GM23338 (cell line): ENCODE measurements at regions not wholly inside any gene's neighbourhood (a gene's known extent, or its start where the extent isn't known, plus 50 kb on each side); places are given as distances from the start of the nearest gene placed in this dataset.

Source experiments
- EZH2 ChIP-seq: fragments of 200-600 bp; sonication (generic); IDR thresholded peaks from one replicate; pipeline ENCODE4 v1.8.0; 2017; ENCODE audit warnings: antibody characterized with exemption, mild to moderate bottlenecking, low read depth; ENCODE audit not compliant: unreplicated experiment
- EZH2phosphoT487 ChIP-seq: fragments of 200-600 bp; sonication (generic); IDR thresholded peaks from one replicate; pipeline ENCODE4 v1.8.1; 2018; ENCODE audit warnings: antibody characterized with exemption; ENCODE audit not compliant: unreplicated experiment
- JUNB ChIP-seq: IDR thresholded peaks from one replicate; pipeline ENCODE4 v1.6.1; 2016; ENCODE audit warnings: antibody characterized with exemption; ENCODE audit not compliant: unreplicated experiment
- NANOG ChIP-seq: IDR thresholded peaks from 2 replicates; pipeline ENCODE4 v1.6.1; 2016; ENCODE audit warnings: antibody characterized with exemption, borderline replicate concordance
- POLR2AphosphoS5 ChIP-seq: IDR thresholded peaks from 2 replicates; pipeline ENCODE4 v1.6.1; 2016; ENCODE audit warnings: antibody characterized with exemption, low read depth
- STAT1 ChIP-seq: IDR thresholded peaks from one replicate; pipeline ENCODE4 v1.6.1; 2016; ENCODE audit warnings: antibody characterized with exemption; ENCODE audit not compliant: unreplicated experiment
- ZNF114 ChIP-seq: fragments of 250-450 bp; sonication (Bioruptor Pico); IDR thresholded peaks from 2 replicates; pipeline ENCODE4 v1.5.0; 2020; ENCODE audit warnings: mild to moderate bottlenecking, moderate library complexity
- ZNF331 ChIP-seq: fragments of 250-450 bp; sonication (Bioruptor Pico); IDR thresholded peaks from 2 replicates; pipeline ENCODE4 v1.5.0; 2020; ENCODE audit warnings: low read depth, mild to moderate bottlenecking, moderate library complexity
- TF ChIP-seq, protein P1 (sequence below): fragments of 250-450 bp; sonication (Bioruptor Pico); IDR thresholded peaks from 2 replicates; pipeline ENCODE4 v1.5.0; 2020; ENCODE audit warnings: mild to moderate bottlenecking, moderate library complexity
- TF ChIP-seq, protein P2 (sequence below): IDR thresholded peaks from 2 replicates; pipeline ENCODE4 v1.6.1; 2016; ENCODE audit warnings: antibody characterized with exemption
- TF ChIP-seq, protein P3 (sequence below): IDR thresholded peaks from one replicate; pipeline ENCODE4 v1.6.1; 2018; ENCODE audit warnings: antibody characterized with exemption; ENCODE audit not compliant: unreplicated experiment

DNA sequence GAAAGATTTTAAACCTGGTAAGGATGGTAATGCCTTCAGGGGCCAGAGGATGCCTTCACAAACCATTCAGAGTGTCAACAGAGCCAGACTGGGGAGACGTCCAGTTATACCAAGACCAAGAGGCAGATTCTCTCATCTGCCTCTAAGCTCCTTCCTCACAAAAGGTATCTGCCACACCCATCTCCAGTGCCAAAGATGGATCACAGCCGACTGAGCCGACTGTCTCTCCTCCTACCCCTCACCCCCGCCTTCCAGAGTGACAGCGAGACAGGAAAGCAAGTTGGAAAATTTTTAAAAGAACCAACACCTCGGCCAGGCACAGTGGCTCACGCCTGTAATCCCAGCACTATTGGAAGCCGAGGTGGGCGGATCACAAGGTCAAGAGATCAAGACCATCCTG is 79.1 kb upstream of the AKIP1 start (continued):
- TF ChIP-seq, protein P1, sequence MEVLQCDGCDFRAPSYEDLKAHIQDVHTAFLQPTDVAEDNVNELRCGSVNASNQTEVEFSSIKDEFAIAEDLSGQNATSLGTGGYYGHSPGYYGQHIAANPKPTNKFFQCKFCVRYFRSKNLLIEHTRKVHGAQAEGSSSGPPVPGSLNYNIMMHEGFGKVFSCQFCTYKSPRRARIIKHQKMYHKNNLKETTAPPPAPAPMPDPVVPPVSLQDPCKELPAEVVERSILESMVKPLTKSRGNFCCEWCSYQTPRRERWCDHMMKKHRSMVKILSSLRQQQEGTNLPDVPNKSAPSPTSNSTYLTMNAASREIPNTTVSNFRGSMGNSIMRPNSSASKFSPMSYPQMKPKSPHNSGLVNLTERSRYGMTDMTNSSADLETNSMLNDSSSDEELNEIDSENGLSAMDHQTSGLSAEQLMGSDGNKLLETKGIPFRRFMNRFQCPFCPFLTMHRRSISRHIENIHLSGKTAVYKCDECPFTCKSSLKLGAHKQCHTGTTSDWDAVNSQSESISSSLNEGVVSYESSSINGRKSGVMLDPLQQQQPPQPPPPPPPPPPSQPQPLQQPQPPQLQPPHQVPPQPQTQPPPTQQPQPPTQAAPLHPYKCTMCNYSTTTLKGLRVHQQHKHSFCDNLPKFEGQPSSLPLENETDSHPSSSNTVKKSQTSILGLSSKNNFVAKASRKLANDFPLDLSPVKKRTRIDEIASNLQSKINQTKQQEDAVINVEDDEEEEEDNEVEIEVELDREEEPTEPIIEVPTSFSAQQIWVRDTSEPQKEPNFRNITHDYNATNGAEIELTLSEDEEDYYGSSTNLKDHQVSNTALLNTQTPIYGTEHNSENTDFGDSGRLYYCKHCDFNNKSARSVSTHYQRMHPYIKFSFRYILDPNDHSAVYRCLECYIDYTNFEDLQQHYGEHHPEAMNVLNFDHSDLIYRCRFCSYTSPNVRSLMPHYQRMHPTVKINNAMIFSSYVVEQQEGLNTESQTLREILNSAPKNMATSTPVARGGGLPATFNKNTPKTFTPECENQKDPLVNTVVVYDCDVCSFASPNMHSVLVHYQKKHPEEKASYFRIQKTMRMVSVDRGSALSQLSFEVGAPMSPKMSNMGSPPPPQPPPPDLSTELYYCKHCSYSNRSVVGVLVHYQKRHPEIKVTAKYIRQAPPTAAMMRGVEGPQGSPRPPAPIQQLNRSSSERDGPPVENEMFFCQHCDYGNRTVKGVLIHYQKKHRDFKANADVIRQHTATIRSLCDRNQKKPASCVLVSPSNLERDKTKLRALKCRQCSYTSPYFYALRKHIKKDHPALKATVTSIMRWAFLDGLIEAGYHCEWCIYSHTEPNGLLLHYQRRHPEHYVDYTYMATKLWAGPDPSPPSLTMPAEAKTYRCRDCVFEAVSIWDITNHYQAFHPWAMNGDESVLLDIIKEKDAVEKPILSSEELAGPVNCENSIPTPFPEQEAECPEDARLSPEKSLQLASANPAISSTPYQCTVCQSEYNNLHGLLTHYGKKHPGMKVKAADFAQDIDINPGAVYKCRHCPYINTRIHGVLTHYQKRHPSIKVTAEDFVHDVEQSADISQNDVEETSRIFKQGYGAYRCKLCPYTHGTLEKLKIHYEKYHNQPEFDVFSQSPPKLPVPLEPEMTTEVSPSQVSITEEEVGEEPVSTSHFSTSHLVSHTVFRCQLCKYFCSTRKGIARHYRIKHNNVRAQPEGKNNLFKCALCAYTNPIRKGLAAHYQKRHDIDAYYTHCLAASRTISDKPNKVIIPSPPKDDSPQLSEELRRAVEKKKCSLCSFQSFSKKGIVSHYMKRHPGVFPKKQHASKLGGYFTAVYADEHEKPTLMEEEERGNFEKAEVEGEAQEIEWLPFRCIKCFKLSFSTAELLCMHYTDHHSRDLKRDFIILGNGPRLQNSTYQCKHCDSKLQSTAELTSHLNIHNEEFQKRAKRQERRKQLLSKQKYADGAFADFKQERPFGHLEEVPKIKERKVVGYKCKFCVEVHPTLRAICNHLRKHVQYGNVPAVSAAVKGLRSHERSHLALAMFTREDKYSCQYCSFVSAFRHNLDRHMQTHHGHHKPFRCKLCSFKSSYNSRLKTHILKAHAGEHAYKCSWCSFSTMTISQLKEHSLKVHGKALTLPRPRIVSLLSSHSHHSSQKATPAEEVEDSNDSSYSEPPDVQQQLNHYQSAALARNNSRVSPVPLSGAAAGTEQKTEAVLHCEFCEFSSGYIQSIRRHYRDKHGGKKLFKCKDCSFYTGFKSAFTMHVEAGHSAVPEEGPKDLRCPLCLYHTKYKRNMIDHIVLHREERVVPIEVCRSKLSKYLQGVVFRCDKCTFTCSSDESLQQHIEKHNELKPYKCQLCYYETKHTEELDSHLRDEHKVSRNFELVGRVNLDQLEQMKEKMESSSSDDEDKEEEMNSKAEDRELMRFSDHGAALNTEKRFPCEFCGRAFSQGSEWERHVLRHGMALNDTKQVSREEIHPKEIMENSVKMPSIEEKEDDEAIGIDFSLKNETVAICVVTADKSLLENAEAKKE, result no peak
- TF ChIP-seq ZNF331 (CRISPR knock-in tag) (no peak), STAT1 (no peak), ZNF114 (CRISPR knock-in tag) (no peak), NANOG (no peak), JUNB (no peak), POLR2AphosphoS5 (no peak), EZH2phosphoT487 (no peak), EZH2 (no peak)
- TF ChIP-seq, protein P2, sequence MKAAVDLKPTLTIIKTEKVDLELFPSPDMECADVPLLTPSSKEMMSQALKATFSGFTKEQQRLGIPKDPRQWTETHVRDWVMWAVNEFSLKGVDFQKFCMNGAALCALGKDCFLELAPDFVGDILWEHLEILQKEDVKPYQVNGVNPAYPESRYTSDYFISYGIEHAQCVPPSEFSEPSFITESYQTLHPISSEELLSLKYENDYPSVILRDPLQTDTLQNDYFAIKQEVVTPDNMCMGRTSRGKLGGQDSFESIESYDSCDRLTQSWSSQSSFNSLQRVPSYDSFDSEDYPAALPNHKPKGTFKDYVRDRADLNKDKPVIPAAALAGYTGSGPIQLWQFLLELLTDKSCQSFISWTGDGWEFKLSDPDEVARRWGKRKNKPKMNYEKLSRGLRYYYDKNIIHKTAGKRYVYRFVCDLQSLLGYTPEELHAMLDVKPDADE, result no peak
- TF ChIP-seq, protein P3, sequence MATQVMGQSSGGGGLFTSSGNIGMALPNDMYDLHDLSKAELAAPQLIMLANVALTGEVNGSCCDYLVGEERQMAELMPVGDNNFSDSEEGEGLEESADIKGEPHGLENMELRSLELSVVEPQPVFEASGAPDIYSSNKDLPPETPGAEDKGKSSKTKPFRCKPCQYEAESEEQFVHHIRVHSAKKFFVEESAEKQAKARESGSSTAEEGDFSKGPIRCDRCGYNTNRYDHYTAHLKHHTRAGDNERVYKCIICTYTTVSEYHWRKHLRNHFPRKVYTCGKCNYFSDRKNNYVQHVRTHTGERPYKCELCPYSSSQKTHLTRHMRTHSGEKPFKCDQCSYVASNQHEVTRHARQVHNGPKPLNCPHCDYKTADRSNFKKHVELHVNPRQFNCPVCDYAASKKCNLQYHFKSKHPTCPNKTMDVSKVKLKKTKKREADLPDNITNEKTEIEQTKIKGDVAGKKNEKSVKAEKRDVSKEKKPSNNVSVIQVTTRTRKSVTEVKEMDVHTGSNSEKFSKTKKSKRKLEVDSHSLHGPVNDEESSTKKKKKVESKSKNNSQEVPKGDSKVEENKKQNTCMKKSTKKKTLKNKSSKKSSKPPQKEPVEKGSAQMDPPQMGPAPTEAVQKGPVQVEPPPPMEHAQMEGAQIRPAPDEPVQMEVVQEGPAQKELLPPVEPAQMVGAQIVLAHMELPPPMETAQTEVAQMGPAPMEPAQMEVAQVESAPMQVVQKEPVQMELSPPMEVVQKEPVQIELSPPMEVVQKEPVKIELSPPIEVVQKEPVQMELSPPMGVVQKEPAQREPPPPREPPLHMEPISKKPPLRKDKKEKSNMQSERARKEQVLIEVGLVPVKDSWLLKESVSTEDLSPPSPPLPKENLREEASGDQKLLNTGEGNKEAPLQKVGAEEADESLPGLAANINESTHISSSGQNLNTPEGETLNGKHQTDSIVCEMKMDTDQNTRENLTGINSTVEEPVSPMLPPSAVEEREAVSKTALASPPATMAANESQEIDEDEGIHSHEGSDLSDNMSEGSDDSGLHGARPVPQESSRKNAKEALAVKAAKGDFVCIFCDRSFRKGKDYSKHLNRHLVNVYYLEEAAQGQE, result no peak
